ENCODE measurements at regions not wholly inside any gene's neighbourhood (a gene's known extent, or its start where the extent isn't known, plus 50 kb on each side); places are given as distances from the start of the nearest gene placed in this dataset.

GRCh38 chr3:99502871-99503270, 135.5 kb upstream of the COL8A1 start:
- no peak for DNase-seq (ENCODE audit: low read depth, low spot score)

- no peak for DNase-seq (ENCODE audit: low read depth, low spot score)
These were observed 137.9 kb upstream of the COL8A1 start for GRCh38 chr3:99500485-99500884.

DNA sequence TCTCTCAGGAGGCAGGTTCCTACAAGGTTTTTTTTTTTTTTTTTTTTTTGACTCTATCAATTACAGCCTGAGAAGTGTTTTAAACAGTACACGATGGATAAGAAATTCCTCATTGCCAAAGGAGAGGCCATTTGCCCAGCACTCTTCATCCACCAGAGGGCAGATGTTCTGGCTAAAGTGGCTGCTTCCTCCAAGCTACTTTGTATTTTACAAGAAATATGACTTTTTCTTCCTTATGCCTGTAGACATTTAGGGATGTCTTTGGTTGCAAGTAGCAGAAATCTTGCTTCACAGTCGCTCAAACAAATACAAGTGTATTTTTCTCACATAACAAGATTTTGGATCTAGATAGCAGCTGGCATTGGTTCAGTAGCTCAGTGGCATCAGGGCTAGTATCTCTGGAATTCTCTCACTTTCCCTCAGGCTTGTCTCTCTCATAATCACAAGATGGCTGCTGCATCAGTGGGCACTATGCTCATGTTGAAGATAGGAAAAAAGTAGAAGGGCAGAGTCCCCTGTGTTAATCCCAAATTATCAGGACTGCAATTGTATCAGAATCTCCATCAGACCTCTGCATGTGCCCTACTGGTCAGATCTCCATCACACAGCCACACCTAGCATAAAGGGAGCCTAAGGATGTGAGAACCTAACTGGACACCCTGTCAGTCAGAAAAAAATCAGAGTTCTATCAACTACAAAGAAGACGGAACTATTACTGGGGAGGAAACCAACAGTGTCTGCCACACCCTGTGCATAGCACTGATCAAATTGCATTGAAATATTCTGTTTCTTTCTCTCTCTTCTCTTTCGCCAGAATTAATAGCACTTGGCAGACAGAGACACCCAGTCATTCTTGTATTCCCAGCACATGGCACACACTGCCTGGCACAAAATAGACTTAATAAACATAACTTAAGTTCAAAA, 138.9 kb upstream of the COL8A1 start:
- DNase-seq (ENCODE audit: low read depth, low spot score) = peak; percentile 75

GRCh38 chr3:99498550-99499234, 139.7 kb upstream of the COL8A1 start:
- DNase-seq (ENCODE audit: low read depth, low spot score) = peak; percentile 63

DNA sequence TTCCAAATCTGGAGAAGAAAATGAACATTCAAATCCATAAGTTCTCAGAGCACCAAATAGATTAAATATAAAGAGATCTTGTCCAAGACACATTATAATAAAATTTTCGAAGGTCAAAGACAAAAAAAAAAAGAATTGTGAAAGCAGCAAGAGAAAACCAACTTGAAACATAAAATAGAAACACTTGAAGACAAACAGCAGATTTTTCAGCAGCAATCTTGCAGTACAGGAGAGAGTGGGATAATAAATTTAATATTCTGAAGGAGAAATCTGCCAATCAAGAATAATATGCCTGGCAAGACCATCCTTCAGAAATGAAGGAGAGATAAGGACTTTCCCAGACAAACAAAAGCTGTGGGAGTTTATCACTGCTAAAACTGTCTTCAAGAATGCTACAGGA, 150.5 kb upstream of the COL8A1 start:
- no peak for DNase-seq (ENCODE audit: low read depth, low spot score)

- no peak for DNase-seq (ENCODE audit: low read depth, low spot score)
These were observed 153.1 kb upstream of the COL8A1 start for GRCh38 chr3:99485286-99485685.

DNA sequence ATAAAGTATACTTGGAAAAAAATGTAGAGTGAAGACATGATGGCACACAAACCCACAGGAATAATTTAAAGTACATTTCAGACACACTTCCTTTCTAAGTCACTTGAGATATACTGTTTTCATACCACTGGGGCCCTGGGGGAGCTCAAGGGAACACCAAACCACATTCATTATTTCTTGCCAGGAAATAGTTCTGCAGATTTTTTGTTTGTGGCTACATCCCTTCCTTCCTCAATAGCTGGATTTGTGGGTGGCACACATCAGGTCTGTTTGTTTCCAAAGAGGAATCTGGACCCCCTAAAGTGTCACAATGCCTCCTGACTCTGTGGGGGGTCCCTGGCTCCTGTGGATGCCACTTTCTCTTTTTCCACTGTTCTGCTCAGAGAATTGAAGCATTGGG, 153.5 kb upstream of the COL8A1 start:
- peak; percentile 87 for DNase-seq (ENCODE audit: low read depth, low spot score)

GRCh38 chr3:99483841-99484240, 154.6 kb upstream of the COL8A1 start:
- no peak for DNase-seq (ENCODE audit: low read depth, low spot score)

DNA sequence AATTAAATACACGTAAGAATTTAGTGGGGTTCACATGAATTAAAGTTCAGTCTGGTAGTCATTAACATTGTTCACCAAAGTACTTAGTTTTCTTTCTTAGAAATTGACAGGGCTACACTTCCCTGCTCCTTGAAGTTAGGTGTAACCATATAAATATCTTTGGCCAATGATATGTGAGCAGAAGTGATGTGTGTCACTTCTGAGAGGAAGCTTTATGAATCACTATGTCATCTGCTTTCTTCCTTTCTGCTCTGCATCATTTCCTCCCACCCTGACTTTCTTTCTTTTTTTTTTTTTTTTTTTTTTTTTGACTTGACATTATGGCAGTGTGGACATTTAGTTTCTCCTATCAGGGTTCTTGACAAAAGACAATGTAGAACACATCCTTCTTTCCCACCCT, 156.2 kb upstream of the COL8A1 start:
- no peak for DNase-seq (ENCODE audit: low read depth, low spot score)

DNA sequence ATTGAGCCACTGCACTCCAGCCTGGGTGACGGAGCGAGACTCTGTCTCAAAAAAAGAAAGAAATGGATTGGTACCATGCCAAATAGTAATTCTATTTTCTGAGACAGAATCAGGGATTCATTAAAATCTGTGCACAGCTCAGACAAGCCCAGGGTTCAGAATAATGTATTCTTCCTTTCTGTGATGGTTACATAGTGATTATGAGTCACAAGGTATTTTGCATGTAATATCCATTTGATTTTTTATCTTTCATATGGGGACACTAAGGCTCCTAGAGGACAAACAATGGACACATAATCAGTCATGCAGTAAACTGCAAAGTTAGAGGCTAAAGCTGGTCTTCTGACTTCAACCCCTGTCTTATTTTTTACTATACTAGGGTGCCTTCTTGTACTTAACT, 156.8 kb upstream of the COL8A1 start:
- DNase-seq (ENCODE audit: low read depth, low spot score) = no peak

GRCh38 chr3:99479768-99480167, 158.6 kb upstream of the COL8A1 start:
- DNase-seq (ENCODE audit: low read depth, low spot score) = no peak

DNA sequence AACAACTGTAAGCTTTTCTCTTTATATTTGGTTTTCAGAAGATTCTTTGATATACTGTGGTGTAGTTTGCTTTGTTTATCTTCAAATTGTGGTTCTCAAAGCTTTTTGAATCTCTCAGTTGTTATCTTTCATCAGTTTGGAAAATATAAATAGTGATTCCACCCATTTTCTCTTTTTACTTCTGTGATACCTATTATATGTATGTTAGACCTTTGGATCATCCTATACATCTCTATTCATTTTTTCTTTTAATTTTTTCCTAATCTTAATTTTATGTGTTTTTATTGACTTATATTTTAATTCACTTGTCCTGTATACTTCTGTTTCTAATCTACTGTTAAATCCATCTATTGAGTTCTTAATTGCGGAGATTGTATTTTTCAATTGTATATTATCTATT, 160.7 kb upstream of the COL8A1 start:
- DNase-seq (ENCODE audit: low read depth, low spot score) = no peak

- no peak for DNase-seq (ENCODE audit: low read depth, low spot score)
These were observed 163.2 kb upstream of the COL8A1 start for GRCh38 chr3:99475229-99475628.

DNA sequence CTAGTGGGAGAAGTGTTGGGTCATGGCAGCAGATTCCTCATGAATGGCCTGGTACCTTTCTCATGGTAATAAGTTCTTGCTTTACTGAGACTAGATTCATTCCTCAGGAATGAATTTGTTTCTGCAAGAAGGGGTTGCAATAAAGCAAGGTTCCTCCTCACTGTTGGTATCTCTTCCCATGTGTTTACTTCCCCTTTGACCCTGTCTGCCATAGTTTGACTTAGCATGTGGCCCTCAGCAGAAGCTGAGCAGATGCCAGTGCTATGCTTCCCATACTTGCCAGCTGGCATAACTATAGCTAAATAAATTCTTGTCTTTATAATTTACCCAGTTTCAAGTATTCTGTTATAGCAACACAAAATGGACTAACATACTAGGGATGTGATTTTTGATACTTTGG, 163.6 kb upstream of the COL8A1 start:
- no peak for DNase-seq (ENCODE audit: low read depth, low spot score)

- peak; percentile 55 for DNase-seq (ENCODE audit: low read depth, low spot score)
These were observed 165.1 kb upstream of the COL8A1 start for GRCh38 chr3:99473321-99473751.

DNA sequence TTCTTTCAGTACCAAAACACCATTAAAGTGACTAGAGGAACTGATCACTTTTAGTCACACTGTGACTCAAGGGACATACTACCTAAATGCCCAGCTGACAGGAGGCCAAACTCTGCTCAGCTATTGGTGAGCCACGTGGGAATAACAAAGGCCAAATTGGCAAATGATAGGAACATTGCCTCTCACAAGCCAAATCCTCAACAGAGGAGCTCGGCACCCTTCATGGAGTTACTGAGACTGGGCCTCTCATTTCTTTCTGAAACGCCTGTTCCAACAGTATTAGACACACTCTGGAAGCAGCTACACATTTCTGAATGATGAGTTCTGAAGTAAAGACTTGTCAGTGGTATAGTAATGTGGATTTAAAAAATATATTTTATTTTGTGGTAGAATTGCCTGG, 166.0 kb upstream of the COL8A1 start:
- DNase-seq (ENCODE audit: low read depth, low spot score) = no peak

GRCh38 chr3:99471353-99472323, 166.8 kb upstream of the COL8A1 start:
- no peak for DNase-seq (ENCODE audit: low read depth, low spot score)

GRCh38 chr3:99470841-99471240, 167.6 kb upstream of the COL8A1 start:
- peak; percentile 48 for DNase-seq (ENCODE audit: low read depth, low spot score)

DNA sequence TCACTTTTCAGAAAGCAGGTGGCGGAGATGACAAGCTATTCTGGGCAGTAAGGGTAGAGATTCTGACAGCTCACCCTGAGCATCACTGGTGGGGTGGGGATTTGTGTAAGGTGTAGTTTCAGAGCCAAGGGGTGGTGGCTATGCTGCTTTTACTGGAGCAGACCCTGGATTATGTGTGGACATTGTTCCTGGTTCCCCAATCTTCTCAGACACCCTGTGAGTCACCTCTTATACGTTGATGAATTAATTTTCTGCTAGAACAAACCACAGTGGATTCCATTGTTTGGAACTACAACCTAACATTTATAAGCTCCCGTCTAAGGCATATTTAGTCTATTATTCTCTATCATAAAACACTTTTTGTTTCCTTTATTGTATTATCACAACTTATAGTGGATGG, 169.5 kb upstream of the COL8A1 start:
- DNase-seq (ENCODE audit: low read depth, low spot score) = peak; percentile 57

GRCh38 chr3:99467420-99467819, 171.0 kb upstream of the COL8A1 start:
- DNase-seq (ENCODE audit: low read depth, low spot score) = no peak

GRCh38 chr3:99466331-99466730, 172.1 kb upstream of the COL8A1 start:
- no peak for DNase-seq (ENCODE audit: low read depth, low spot score)

GRCh38 chr3:99458013-99458412, 180.4 kb upstream of the COL8A1 start:
- no peak for DNase-seq (ENCODE audit: low read depth, low spot score)

Data from astrocyte of the hippocampus (primary cell).